ENCODE measurements at regions not wholly inside any gene's neighbourhood (a gene's known extent, or its start where the extent isn't known, plus 50 kb on each side); places are given as distances from the start of the nearest gene placed in this dataset.

DNA sequence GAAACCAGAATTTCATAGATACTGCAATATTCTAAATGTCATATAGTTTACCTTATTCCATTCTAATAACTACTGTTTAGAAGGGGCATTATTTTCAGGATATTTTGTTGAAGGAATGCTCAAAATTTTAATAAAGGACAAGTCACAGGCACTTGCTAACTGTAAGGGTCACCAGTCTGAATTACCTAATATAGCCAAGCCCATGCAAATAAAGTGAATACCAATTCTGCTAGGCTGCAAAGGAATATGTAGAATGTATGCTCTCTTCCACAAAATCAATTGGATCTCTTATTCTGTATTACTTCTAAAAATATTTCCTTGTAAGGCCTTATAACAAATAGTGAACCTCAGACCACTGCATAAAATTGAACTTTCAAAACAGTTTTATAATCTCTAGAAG lies 52.3 kb upstream of the FAT4 start:
- TF ChIP-seq CTCF (IDR thresholded peaks at IDR 0.05; ENCODE audit: control insufficient read depth, insufficient read depth, low read depth, low read length, missing control alignments), result no peak
- H3K4me3 ChIP-seq (ENCODE audit: control insufficient read depth, low read depth, low read length), result no peak overlapping the region
- no peak for DNase-seq (ENCODE audit: low read depth)

DNA sequence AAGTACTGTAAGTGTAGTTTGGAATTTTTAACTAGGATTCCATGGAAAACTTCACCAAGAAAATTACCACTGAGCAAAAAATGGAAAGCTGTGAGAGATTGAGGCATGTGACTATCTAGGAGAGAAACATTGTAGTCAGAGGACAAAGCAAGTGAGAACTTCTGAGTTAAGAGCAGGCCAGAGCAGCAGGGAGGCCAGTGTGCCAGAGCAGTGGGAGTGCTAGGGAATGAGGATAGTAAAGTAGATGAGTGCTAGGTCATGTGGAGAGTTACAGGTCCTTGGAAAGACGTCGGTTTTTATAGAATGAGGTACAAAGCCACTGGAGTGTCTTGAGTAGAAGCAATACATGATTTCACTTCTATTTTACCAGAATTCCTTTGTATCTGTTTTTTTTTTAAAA lies 52.7 kb upstream of the FAT4 start:
- no peak overlapping the region for H3K4me3 ChIP-seq (ENCODE audit: control insufficient read depth, low read depth, low read length)
- DNase-seq (ENCODE audit: low read depth), result no peak
- no peak for TF ChIP-seq CTCF (IDR thresholded peaks at IDR 0.05; ENCODE audit: control insufficient read depth, insufficient read depth, low read depth, low read length, missing control alignments)

DNA sequence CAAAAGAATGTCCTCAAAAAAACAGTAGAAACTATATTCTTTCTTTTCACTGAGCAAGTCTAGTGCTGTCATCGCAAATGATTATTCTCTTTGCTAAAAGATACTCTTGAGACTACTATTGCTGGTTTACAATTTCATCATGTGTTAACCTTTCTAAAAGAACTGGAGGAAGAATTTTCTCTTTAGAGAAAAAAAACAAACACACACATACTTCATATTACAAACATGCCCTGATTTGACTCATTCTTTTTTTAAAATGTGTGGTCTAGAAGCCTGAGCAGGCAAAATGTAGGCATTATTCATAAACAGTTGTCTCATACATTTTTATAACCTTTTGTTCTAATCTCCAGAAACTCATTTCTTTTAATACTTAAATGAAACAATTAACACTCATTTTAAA lies 60.6 kb upstream of the FAT4 start:
- no peak for DNase-seq (ENCODE audit: low read depth)
- H3K4me3 ChIP-seq (ENCODE audit: control insufficient read depth, low read depth, low read length), result no peak overlapping the region
- TF ChIP-seq CTCF (IDR thresholded peaks at IDR 0.05; ENCODE audit: control insufficient read depth, insufficient read depth, low read depth, low read length, missing control alignments), result no peak

DNA sequence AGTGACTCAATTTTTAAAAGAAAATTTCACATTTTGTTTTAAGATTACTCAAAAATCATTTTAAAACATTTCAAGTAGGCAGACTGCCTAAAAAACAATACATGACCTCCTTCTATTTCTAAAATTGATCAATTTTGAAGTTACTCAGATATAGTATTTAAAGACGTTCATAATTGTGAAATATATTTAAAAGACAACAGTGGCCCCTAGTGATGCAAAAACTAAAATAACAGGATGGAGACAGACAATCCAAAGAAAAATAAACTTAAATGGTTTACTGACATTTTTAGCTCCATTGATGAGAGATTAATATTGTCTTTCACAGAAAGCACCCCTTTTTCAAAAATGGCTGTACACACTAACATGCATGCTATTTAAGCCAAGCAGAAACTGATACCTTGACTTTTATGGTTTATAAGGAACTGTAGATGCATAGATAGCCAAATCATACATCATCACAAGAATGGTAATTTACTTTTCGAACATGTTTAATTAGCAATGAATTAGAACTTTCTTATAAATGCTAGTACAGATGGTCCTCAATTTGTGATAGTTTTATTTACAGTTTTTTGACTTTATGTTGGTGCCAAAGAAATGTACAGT lies 69.8 kb upstream of the FAT4 start:
- H3K4me3 ChIP-seq (ENCODE audit: control insufficient read depth, low read depth, low read length), result no peak overlapping the region
- no peak for DNase-seq (ENCODE audit: low read depth)
- peak; percentile 21 for TF ChIP-seq CTCF (IDR thresholded peaks at IDR 0.05; ENCODE audit: control insufficient read depth, insufficient read depth, low read depth, low read length, missing control alignments)

DNA sequence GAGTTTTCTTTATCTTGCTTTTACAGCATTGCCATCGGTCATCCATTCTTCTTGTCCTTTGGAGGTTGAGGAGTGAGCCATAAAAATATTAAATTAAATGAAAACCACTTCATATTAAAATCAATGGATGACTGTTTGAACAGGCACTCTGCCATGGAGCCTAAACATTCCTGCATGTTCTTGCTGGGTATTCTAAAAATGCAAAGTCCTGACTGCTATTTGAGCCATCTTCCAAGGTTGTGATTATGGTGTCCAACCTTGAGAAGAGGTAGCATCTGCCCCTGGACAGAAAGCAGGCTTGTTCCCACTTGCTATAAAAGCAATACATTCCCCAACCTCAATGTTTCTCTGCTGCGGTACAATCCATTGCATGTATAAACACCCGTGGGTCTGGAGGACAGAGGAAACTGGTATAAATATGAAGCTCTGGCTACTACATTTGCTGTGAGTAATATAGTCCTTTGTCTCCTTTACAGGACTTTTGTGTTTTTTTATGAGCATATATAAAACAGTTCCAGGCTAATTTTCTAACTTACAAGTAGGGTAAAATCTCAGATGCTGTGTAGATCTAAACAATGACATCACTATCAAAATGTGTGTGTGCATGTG lies 70.9 kb upstream of the FAT4 start:
- H3K4me3 ChIP-seq (ENCODE audit: control insufficient read depth, low read depth, low read length), result no peak overlapping the region
- no peak for DNase-seq (ENCODE audit: low read depth)
- no peak for TF ChIP-seq CTCF (IDR thresholded peaks at IDR 0.05; ENCODE audit: control insufficient read depth, insufficient read depth, low read depth, low read length, missing control alignments)

DNA sequence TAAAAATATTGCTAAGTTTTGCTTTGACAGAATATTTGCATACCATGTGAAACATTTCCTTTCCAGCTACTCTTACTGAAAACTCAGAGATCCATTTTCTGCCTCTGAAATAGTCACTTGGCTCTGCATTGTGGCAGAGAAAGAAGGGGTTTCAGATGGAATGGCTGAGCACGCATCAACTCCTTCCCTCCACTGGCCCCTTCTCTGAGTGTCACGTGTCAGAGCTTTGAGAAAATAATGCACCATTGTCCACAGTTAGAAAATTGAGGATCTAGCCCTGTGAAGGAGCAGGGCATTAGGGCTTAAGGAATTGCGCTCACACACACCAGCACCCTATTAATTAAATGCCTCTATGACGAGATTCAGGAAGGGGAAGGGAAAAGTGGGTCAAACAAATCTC lies 78.8 kb upstream of the FAT4 start:
- no peak for DNase-seq (ENCODE audit: low read depth)
- no peak for TF ChIP-seq CTCF (IDR thresholded peaks at IDR 0.05; ENCODE audit: control insufficient read depth, insufficient read depth, low read depth, low read length, missing control alignments)
- H3K4me3 ChIP-seq (ENCODE audit: control insufficient read depth, low read depth, low read length), result no peak overlapping the region

Measured in AG09309 (cell line).